HG03469 (cell line): ENCODE measurements at regions not wholly inside any gene's neighbourhood (a gene's known extent, or its start where the extent isn't known, plus 50 kb on each side); places are given as distances from the start of the nearest gene placed in this dataset.
A peak's percentile ranks its signal among the peaks of the same experiment; 100 is the strongest.

Source experiments
- ATAC-seq: cut with Tn5 transposase; IDR thresholded peaks from one replicate; pipeline ENCODE4 v1.9.1; 2021; ENCODE audit warnings: mild to moderate bottlenecking, moderate library complexity, moderate number of reproducible peaks; ENCODE audit not compliant: unreplicated experiment

- peak; percentile 32 for ATAC-seq
These were observed 64.4 kb upstream of the TM9SF2 start for GRCh38 chr13:99436686-99437416.

- no peak for ATAC-seq
These were observed 62.2 kb upstream of the TM9SF2 start for GRCh38 chr13:99439048-99439447.

- ATAC-seq = no peak
These were observed 61.2 kb upstream of the TM9SF2 start for GRCh38 chr13:99439850-99440604.

- ATAC-seq = no peak
These were observed 58.9 kb upstream of the TM9SF2 start for GRCh38 chr13:99442273-99442895.

- no peak for ATAC-seq
These were observed 55.0 kb upstream of the TM9SF2 start for GRCh38 chr13:99446242-99446641.

GRCh38 chr13:99448546-99448945 lies 52.7 kb upstream of the TM9SF2 start:
- no peak for ATAC-seq

- no peak for ATAC-seq
These were observed 50.9 kb upstream of the TM9SF2 start for GRCh38 chr13:99450416-99450815.
